GM18517 (cell line): ENCODE measurements at regions not wholly inside any gene's neighbourhood (a gene's known extent, or its start where the extent isn't known, plus 50 kb on each side); places are given as distances from the start of the nearest gene placed in this dataset.
A peak's percentile ranks its signal among the peaks of the same experiment; 100 is the strongest.

Source experiments
- ATAC-seq: cut with Tn5 transposase; IDR thresholded peaks from one replicate; pipeline ENCODE4 v1.9.1; 2021; ENCODE audit warnings: mild to moderate bottlenecking, moderate library complexity; ENCODE audit not compliant: unreplicated experiment

DNA sequence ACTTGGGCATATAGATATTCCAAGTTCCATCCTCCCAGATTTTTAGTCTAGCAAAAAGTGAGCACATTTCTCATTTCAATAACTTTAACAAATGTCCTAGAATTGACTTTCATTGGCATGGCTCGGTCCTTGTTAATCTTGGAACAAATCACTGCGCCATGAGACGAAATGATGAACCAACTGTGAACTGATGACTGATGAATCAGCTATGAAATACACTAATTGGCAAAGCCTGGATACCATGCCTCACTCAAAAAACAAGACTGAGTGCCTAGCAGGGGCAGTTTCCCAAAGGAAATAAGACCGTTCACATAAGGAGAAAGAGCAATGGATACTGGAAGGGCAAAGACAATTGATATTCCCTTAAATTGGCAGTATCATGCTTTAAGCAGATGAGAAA lies 248.6 kb upstream of the VEGFC start:
- ATAC-seq = no peak

- ATAC-seq = peak; percentile 87
Measured at GRCh38 chr4:177047070-177047850, 254.5 kb upstream of the VEGFC start.

- ATAC-seq = no peak
Measured at GRCh38 chr4:177047851-177048174, 255.1 kb upstream of the VEGFC start.

DNA sequence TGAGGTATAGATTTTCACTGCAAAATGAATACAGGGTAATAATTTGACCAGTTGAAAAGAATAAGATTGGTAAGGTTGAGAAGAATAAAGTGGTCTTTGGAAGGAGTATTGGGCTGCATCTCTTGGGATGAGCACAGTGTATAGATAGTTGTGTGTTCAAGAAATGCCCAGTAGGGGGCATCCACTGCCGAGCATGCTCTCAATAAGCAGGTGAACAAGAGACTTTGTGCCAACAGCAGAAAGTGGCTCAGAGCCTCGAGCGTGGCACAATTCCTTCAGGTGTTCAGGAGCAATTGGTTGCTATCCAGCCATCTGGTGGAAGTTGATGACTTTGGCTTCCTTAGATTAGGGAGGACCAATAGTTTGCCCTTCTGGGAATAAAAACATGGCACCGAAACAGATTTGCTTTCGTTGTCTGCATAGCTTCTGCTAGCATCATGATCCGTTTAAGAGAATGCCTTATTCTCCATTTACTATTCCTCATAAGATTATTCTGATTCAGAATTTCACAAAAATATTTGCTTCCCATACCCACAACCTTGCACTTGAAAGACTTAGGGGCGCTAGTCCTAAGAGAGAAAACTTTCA lies 258.1 kb upstream of the NEIL3 start:
- ATAC-seq = peak; percentile 85

GRCh38 chr4:177052211-177052934 lies 257.3 kb upstream of the NEIL3 start:
- ATAC-seq = no peak

DNA sequence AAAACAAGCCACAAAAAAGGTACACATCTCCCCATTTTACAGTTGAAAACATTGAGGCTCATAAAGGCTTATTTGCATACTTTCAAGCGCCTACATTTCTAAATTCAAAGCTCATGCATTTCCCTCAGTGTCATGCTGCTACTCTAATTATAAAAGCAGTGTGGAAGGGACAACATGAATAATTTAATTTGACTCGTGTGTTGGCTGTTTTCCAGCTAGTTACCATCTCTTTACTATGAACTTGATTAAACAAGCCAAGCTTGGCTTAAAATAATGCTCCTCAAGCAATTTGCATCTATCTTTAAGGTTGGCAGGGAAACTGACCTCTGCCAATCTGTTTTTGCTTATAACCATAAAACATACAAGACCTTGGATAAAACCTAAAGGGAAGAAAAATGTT lies 252.5 kb upstream of the NEIL3 start:
- no peak for ATAC-seq

- no peak for ATAC-seq
Measured at GRCh38 chr4:177064116-177064515, 245.6 kb upstream of the NEIL3 start.

- ATAC-seq = no peak
Measured at GRCh38 chr4:177064729-177065394, 244.8 kb upstream of the NEIL3 start.

DNA sequence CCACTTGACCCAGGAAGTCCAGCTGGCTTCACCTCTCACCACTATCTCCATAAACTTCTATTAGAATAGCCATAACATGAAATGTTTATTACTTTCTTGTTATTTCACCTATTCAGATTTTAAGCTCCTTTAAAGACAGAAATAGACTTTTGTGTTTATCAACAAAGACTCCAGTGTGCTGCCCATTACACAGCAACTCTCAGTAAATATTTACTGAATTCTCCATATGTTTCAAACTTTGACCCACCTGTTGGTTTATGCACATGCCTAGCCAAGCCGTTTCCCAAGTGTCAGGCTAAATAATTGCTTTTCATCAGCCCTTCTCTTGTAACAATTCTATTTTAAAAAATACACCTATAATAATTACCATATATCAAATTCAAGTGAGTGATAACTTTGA lies 242.9 kb upstream of the NEIL3 start:
- ATAC-seq = no peak

DNA sequence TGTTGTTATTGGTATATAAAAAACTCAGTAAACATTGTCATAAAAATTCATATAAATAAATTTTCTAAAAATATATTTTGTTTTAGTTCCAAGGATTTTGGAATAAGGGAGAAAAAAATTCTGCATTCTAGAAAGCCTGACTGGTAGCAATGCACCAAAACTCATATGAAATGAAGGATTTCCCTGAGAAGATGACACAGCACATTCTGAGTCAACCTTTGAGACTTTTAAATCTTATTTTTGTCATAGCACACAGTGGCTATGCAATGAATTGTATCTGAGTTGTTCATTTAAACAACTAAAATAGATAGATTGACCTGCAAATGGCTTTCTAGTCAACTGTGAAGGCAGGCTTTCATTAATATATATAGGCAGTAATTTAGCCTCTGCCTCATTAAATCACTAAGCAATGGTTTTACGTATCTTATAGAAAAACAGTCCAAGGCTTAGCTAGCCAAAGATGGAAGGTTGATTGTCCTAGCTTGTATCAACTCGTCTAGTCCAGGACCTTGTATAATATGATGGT lies 239.1 kb upstream of the NEIL3 start:
- no peak for ATAC-seq

GRCh38 chr4:177077095-177077971 lies 232.3 kb upstream of the NEIL3 start:
- no peak for ATAC-seq

DNA sequence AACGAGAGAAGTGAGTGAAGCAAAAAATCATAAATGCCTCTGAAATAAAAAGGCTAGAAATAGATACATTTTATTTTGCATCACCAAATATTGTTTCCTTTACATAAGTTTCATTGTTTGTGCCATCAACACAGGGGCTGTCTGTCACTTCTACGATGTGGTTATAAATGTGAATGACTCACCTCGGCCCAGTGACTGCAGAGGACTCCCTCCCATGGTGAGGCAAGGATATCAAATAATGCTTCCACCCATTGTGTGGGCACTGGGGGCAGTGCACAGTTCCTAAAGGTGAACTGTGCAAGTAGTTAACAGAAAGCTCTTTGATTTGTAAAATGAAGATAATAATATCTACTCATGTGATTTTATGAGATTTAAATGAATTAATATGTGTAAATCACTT lies 230.3 kb upstream of the NEIL3 start:
- no peak for ATAC-seq

GRCh38 chr4:177080388-177080787 lies 229.3 kb upstream of the NEIL3 start:
- ATAC-seq = no peak

GRCh38 chr4:177087060-177087459 lies 222.6 kb upstream of the NEIL3 start:
- no peak for ATAC-seq

GRCh38 chr4:177087499-177087898 lies 222.2 kb upstream of the NEIL3 start:
- no peak for ATAC-seq

GRCh38 chr4:177091515-177091914 lies 218.2 kb upstream of the NEIL3 start:
- ATAC-seq = no peak

- no peak for ATAC-seq
Measured at GRCh38 chr4:177092807-177093206, 216.9 kb upstream of the NEIL3 start.

GRCh38 chr4:177093964-177094363 lies 215.7 kb upstream of the NEIL3 start:
- ATAC-seq = no peak

DNA sequence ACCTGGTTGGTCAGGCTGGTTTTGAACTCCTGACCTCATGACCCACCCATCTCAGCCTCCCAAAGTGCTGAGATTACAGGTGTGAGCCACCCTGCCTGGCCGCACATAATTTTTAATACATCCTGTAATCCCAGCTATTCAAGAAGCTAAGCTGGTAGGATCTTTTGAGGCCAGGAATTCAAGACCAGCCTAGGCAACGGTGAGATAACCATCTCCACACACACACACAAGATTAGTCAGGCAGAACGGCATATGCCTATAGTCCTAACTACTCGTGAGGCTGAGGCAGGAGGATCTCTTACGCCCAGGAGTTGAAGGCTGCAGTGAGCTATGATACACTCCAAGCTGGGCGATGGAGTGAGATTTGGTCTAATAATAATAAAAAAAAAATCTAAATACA lies 212.4 kb upstream of the NEIL3 start:
- no peak for ATAC-seq

DNA sequence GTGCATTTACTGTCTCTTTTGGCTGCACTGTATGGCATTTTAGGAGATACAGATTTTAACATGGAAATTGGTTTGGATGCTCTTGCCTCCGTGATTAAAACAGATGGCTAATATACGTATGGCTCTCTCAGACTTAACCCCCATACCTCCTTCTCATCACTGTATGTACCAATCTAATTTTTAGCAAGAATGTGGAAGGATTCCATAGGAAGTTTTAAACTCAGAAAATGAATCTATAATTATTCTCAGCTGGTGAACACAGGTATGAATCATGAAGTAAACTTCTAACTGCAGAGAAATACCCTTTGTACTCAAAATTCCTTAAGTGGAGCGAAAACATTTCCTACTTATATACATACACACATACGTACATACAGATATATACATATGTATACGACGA lies 210.5 kb upstream of the NEIL3 start:
- no peak for ATAC-seq
